ENCODE measurements at regions not wholly inside any gene's neighbourhood (a gene's known extent, or its start where the extent isn't known, plus 50 kb on each side); places are given as distances from the start of the nearest gene placed in this dataset.

DNA sequence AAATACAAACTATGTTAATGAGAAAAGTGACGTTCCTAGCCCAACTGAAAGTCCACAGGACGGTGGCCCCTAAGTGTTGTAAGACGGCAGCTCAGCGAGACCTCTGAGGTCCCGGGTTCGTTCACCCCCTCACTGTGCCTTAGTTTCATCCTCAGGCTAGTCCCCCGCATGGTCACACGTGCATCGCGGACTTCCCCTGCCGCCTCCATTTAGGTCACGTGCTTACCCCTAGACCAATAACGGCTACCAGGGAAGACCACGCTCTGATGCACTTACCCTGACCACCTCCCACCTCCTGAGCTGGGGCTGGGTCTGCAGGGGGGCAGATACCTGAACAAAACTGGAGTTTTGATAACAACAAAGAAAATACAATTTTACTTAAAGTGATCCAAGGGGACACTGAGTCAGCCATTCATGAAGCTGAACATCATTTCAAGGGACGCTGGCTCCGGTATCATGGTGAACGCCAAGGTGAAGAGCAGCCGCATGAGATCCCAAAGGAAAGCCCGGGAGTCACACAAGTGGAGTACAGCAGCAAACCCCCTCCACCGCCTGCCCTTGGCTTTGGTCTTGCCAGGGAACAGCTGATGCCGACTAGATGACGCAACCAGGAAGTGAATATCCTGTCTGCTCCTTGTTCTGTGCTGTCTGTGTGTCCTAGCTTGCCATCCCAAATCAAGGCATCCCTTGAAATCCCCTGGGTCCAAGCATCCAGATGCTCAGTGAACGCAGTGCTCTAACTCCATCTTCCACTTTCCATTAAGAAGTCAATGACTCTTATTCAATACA, 274.1 kb downstream of the PCNX1 start:
- H3K27ac ChIP-seq (ENCODE audit: low read depth in 2 of 2, low read length in 2 of 2): no peak overlapping the region
- no peaks in the 10 kb centered on the region for H3K27me3 ChIP-seq (ENCODE audit: control insufficient read depth in 2 of 2, insufficient read depth in 2 of 2, low read length in 2 of 2)
- H3K9ac ChIP-seq (ENCODE audit: low read depth in 1 of 2, low read length in 2 of 2): no peak overlapping the region
- H3K4me3 ChIP-seq (ENCODE audit: low read length in 2 of 2): no peak overlapping the region
- H3K9me3 ChIP-seq (ENCODE audit: control insufficient read depth in 2 of 2, low read length in 2 of 2): no peaks in the 10 kb centered on the region
- H3K4me1 ChIP-seq (ENCODE audit: control insufficient read depth in 2 of 2, insufficient read depth in 2 of 2, low read length in 2 of 2): no peaks in the 10 kb centered on the region
- no peaks in the 10 kb centered on the region for H3K36me3 ChIP-seq (ENCODE audit: control insufficient read depth in 2 of 2, insufficient read depth in 2 of 2, low read length in 2 of 2)

DNA sequence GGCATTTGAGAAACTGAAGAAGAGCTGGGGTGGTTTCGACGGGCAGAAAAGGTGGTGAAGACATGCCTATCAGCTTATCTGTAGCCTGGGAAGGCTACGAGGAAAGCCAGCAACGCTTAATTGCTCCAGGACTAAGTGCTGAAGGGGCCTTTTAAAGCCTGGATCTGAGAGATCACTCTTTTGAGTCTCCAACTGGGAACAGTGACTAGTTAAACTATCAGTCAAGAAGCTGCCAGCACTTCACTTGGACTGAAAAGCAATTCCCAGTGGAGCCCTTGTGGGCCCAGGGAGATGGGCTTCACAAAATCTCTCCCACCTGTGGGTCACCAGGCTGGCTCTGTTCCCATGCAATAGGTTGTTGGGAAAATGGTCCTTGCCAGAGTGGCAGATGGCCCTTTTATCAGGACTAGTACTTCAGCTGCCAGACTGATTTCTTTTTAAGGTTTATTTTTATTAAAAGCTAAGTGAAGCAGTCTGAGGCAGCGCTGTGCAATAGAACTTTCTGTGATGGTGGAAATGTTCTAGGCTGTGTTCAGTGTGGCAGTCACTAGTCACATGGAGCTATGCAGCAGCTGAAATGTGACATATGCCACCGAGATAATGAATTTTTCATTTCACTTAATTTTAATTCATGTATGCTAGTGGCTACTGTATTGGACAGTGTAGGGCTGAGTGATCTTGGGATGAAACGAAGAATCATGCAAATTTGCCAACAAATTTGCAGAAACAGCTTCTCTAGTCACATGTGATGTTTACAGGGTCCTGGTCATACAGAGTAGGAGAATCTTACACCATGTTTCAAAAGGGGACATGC, 276.8 kb downstream of the PCNX1 start:
- no peak overlapping the region for H3K4me3 ChIP-seq (ENCODE audit: low read length in 2 of 2)
- no peak overlapping the region for H3K27ac ChIP-seq (ENCODE audit: low read depth in 2 of 2, low read length in 2 of 2)
- H3K9me3 ChIP-seq (ENCODE audit: control insufficient read depth in 2 of 2, low read length in 2 of 2): no peaks in the 10 kb centered on the region
- no peaks in the 10 kb centered on the region for H3K36me3 ChIP-seq (ENCODE audit: control insufficient read depth in 2 of 2, insufficient read depth in 2 of 2, low read length in 2 of 2)
- no peaks in the 10 kb centered on the region for H3K27me3 ChIP-seq (ENCODE audit: control insufficient read depth in 2 of 2, insufficient read depth in 2 of 2, low read length in 2 of 2)
- H3K9ac ChIP-seq (ENCODE audit: low read depth in 1 of 2, low read length in 2 of 2): no peak overlapping the region
- H3K4me1 ChIP-seq (ENCODE audit: control insufficient read depth in 2 of 2, insufficient read depth in 2 of 2, low read length in 2 of 2): no peaks in the 10 kb centered on the region

DNA sequence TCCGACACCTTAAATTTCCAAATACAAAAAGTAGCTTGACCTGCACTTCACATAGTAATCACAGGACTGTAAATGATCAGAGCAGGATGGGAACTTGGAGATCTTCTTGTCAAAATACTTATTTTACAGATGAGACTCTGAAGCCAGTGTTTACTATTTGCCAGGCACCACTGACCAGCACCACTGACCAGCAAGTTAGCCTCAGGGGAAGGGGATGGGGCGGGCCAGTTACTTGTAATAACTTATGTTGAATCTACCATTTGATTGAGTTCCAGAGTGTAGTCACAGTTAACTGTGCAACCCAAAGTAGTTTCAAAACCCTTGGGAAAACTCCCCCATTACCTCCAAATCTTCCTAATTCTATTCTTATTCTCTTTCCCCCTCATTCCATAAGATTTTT, 278.4 kb downstream of the PCNX1 start:
- H3K9ac ChIP-seq (ENCODE audit: low read depth in 1 of 2, low read length in 2 of 2): no peak overlapping the region
- H3K36me3 ChIP-seq (ENCODE audit: control insufficient read depth in 2 of 2, insufficient read depth in 2 of 2, low read length in 2 of 2): no peaks in the 10 kb centered on the region
- no peaks in the 10 kb centered on the region for H3K9me3 ChIP-seq (ENCODE audit: control insufficient read depth in 2 of 2, low read length in 2 of 2)
- H3K27me3 ChIP-seq (ENCODE audit: control insufficient read depth in 2 of 2, insufficient read depth in 2 of 2, low read length in 2 of 2): no peaks in the 10 kb centered on the region
- H3K27ac ChIP-seq (ENCODE audit: low read depth in 2 of 2, low read length in 2 of 2): no peak overlapping the region
- H3K4me1 ChIP-seq (ENCODE audit: control insufficient read depth in 2 of 2, insufficient read depth in 2 of 2, low read length in 2 of 2): no peaks in the 10 kb centered on the region
- no peak overlapping the region for H3K4me3 ChIP-seq (ENCODE audit: low read length in 2 of 2)

DNA sequence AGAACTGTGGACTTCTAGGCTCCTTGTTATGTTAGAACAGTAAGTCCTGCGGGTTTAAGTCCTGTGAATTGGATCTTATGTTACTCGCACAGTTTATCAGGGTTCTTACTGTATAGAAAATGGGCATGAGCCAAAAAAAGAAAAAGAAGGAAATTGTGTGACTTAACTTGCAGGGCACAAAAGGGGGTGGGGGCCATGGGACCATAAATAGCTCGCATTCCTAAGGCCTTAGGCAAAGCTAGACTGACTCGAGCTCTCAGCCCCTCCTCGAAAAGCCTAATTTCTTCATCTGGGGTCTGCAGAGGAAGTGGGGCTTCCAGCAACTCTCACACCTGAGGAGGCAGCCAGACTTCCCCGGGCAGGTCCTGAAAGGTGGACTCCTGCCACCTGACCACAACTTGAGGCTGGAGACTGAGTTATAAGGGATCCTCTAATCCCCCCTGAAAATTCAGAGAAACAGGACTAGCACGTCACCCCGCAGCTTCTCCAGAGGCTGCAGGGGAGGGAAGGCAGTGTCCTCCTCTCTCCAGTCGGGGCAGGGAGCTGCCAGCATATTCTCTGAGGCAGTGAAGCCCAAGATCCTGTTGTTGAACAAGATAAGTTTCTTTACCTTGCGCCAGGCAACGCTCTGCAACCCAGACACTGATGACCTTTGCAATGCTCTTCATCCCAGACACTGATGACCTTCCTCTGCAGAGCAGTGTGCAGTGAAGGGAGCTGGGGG, 280.5 kb downstream of the PCNX1 start:
- H3K36me3 ChIP-seq (ENCODE audit: control insufficient read depth in 2 of 2, insufficient read depth in 2 of 2, low read length in 2 of 2): no peaks in the 10 kb centered on the region
- H3K9me3 ChIP-seq (ENCODE audit: control insufficient read depth in 2 of 2, low read length in 2 of 2): no peaks in the 10 kb centered on the region
- no peaks in the 10 kb centered on the region for H3K4me1 ChIP-seq (ENCODE audit: control insufficient read depth in 2 of 2, insufficient read depth in 2 of 2, low read length in 2 of 2)
- H3K9ac ChIP-seq (ENCODE audit: low read depth in 1 of 2, low read length in 2 of 2): no peak overlapping the region
- no peaks in the 10 kb centered on the region for H3K27me3 ChIP-seq (ENCODE audit: control insufficient read depth in 2 of 2, insufficient read depth in 2 of 2, low read length in 2 of 2)
- H3K4me3 ChIP-seq (ENCODE audit: low read length in 2 of 2): no peak overlapping the region
- no peak overlapping the region for H3K27ac ChIP-seq (ENCODE audit: low read depth in 2 of 2, low read length in 2 of 2)

DNA sequence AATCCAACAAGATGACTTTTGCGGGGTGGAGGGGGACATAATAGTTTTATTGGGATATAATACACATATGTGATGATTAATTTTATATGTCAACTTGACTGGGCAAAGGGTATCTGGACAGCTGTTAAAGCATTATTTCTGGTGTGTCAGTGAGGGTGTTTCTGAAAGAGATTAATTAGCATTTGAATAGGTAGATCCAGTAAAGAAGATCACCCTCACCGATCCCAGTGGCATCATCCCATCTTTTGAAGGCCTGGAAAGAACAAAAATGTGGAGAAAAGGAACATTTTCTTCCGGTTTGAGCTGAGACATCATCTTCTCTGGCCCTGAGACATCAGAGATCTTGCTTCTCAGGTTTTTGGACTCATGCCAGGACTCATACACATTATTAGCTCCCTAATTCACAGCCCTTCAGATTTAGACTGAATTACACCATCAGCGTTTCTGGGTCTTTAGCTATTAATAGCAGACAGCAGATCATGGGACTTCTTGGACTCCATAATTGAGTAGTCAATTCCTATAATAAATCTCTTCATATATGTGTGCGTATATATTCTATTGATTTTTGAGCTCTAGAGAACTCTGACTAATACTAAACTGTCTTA, 283.6 kb downstream of the PCNX1 start:
- Histone ChIP-seq H3K4me1 (ENCODE audit: control insufficient read depth in 2 of 2, insufficient read depth in 2 of 2, low read length in 2 of 2) (no peaks in the 10 kb centered on the region), H3K4me3 (ENCODE audit: low read length in 2 of 2) (no peak overlapping the region), H3K36me3 (ENCODE audit: control insufficient read depth in 2 of 2, insufficient read depth in 2 of 2, low read length in 2 of 2) (no peaks in the 10 kb centered on the region), H3K9me3 (ENCODE audit: control insufficient read depth in 2 of 2, low read length in 2 of 2) (no peaks in the 10 kb centered on the region), H3K27me3 (ENCODE audit: control insufficient read depth in 2 of 2, insufficient read depth in 2 of 2, low read length in 2 of 2) (no peaks in the 10 kb centered on the region), H3K9ac (ENCODE audit: low read depth in 1 of 2, low read length in 2 of 2) (no peak overlapping the region), H3K27ac (ENCODE audit: low read depth in 2 of 2, low read length in 2 of 2) (no peak overlapping the region)

DNA sequence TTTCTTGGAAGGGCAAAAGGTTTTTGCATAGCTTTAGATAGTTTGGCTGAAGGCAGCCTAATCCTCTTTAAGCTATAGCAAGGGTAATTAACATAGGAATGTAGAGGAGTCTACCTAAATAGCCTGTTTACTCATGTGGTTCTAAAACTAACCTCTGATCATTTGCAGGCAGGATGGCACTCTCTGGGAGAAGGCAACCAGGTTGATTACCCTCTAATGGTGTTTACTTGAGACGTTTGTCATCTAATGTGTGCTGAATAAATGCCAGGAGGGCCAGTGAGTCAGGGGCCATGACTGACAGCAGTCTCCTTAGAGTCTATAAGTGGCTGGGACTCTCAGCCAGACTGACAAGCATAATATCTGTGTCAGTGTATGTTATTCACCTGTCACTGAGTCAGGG, 286.4 kb downstream of the PCNX1 start:
- no peaks in the 10 kb centered on the region for H3K27me3 ChIP-seq (ENCODE audit: control insufficient read depth in 2 of 2, insufficient read depth in 2 of 2, low read length in 2 of 2)
- no peaks in the 10 kb centered on the region for H3K36me3 ChIP-seq (ENCODE audit: control insufficient read depth in 2 of 2, insufficient read depth in 2 of 2, low read length in 2 of 2)
- H3K4me1 ChIP-seq (ENCODE audit: control insufficient read depth in 2 of 2, insufficient read depth in 2 of 2, low read length in 2 of 2): no peaks in the 10 kb centered on the region
- H3K4me3 ChIP-seq (ENCODE audit: low read length in 2 of 2): no peak overlapping the region
- H3K9ac ChIP-seq (ENCODE audit: low read depth in 1 of 2, low read length in 2 of 2): no peak overlapping the region
- H3K27ac ChIP-seq (ENCODE audit: low read depth in 2 of 2, low read length in 2 of 2): no peak overlapping the region
- H3K9me3 ChIP-seq (ENCODE audit: control insufficient read depth in 2 of 2, low read length in 2 of 2): no peaks in the 10 kb centered on the region

DNA sequence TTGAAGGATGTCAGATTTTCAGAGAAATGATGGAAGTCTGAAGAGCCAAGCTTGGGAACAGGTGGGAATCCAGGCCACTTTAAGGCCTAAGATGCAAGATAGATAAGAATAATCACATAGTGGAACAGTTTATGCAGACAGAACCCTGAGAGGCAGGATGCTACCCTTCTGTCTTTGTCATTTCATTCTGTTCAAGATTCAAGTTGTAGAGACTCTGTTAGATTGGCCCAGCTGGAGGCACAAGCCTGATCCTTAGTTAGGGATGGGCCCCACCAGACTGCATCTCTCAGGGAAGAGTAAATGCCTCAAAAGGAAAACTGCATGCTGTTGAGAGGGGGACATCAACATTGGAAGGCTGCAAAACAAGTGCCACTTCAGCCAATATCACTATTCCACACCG, 287.0 kb downstream of the PCNX1 start:
- no peak overlapping the region for H3K27ac ChIP-seq (ENCODE audit: low read depth in 2 of 2, low read length in 2 of 2)
- H3K4me3 ChIP-seq (ENCODE audit: low read length in 2 of 2): no peak overlapping the region
- no peaks in the 10 kb centered on the region for H3K9me3 ChIP-seq (ENCODE audit: control insufficient read depth in 2 of 2, low read length in 2 of 2)
- no peaks in the 10 kb centered on the region for H3K27me3 ChIP-seq (ENCODE audit: control insufficient read depth in 2 of 2, insufficient read depth in 2 of 2, low read length in 2 of 2)
- no peaks in the 10 kb centered on the region for H3K36me3 ChIP-seq (ENCODE audit: control insufficient read depth in 2 of 2, insufficient read depth in 2 of 2, low read length in 2 of 2)
- H3K4me1 ChIP-seq (ENCODE audit: control insufficient read depth in 2 of 2, insufficient read depth in 2 of 2, low read length in 2 of 2): no peaks in the 10 kb centered on the region
- H3K9ac ChIP-seq (ENCODE audit: low read depth in 1 of 2, low read length in 2 of 2): no peak overlapping the region

DNA sequence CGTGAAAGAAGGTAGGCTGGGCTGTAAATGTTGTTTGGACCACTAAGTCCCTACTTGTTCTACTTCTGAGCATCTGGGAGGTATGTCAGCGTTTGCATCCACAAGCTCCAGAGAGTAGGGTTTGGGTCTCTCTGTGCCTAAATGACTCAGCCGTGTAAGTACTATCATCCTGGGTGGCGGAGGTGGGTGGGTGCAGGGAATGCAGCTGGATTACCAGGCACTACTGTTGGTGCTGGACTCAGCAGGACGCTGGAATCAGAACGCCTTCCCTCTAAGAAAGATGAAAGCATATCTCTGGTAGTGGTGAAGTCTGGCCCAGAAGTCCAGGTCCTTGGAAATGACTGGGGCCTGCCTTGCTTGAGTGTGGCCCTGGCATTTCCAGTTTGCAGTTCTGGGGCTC, 289.7 kb downstream of the PCNX1 start:
- no peak overlapping the region for H3K27ac ChIP-seq (ENCODE audit: low read depth in 2 of 2, low read length in 2 of 2)
- H3K4me3 ChIP-seq (ENCODE audit: low read length in 2 of 2): no peak overlapping the region
- H3K9ac ChIP-seq (ENCODE audit: low read depth in 1 of 2, low read length in 2 of 2): no peak overlapping the region
- H3K4me1 ChIP-seq (ENCODE audit: control insufficient read depth in 2 of 2, insufficient read depth in 2 of 2, low read length in 2 of 2): no peaks in the 10 kb centered on the region
- H3K27me3 ChIP-seq (ENCODE audit: control insufficient read depth in 2 of 2, insufficient read depth in 2 of 2, low read length in 2 of 2): no peaks in the 10 kb centered on the region
- peaks cover 0 to 3% of the 10 kb centered on the region in 2 donors for H3K9me3 ChIP-seq (ENCODE audit: control insufficient read depth in 2 of 2, low read length in 2 of 2)
- no peaks in the 10 kb centered on the region for H3K36me3 ChIP-seq (ENCODE audit: control insufficient read depth in 2 of 2, insufficient read depth in 2 of 2, low read length in 2 of 2)

DNA sequence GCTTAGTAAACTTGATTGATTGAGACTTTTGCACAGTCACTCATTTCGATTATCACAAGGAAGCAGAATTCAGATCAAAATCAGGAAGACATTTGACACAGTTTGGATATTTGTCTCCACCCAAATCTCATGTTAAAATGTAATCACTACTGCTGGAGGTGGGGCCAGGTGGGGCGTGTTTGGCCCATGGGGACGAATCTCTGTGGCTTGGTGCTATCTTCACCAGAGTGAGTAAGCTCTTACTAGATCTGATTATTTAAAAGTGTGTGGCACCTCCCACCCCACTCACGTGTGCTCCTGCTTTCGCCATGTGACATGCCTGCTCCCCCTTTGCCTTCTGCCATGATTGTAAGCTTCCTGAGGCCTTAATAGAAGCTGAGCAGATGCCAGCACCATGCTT, 291.4 kb downstream of the PCNX1 start:
- Histone ChIP-seq H3K27ac (ENCODE audit: low read depth in 2 of 2, low read length in 2 of 2) (no peak overlapping the region), H3K9ac (ENCODE audit: low read depth in 1 of 2, low read length in 2 of 2) (no peak overlapping the region), H3K9me3 (ENCODE audit: control insufficient read depth in 2 of 2, low read length in 2 of 2) (peaks cover 0 to 3% of the 10 kb centered on the region in 2 donors), H3K27me3 (ENCODE audit: control insufficient read depth in 2 of 2, insufficient read depth in 2 of 2, low read length in 2 of 2) (no peaks in the 10 kb centered on the region), H3K4me1 (ENCODE audit: control insufficient read depth in 2 of 2, insufficient read depth in 2 of 2, low read length in 2 of 2) (no peaks in the 10 kb centered on the region), H3K4me3 (ENCODE audit: low read length in 2 of 2) (no peak overlapping the region), H3K36me3 (ENCODE audit: control insufficient read depth in 2 of 2, insufficient read depth in 2 of 2, low read length in 2 of 2) (no peaks in the 10 kb centered on the region)

DNA sequence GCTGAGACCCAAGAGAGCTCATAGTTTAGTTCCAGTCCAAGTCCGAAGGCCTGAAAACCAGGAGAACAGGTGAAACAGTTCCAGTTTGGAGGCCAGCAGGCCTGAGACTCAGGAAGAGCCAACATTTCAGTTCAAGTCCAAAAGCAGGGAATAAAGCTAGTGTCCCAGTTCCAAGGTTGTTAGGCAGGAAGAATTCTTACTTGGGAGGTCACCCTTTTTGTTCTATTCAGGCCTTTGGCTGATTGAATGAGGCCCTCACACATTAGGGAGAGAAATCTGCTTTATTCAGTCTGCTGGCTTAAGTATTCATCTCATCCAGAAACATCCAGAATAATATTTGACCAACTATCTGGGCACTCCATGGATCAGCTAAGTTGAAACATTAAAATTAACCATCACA, 294.6 kb downstream of the PCNX1 start:
- Histone ChIP-seq H3K36me3 (ENCODE audit: control insufficient read depth in 2 of 2, insufficient read depth in 2 of 2, low read length in 2 of 2) (no peaks in the 10 kb centered on the region), H3K27me3 (ENCODE audit: control insufficient read depth in 2 of 2, insufficient read depth in 2 of 2, low read length in 2 of 2) (no peaks in the 10 kb centered on the region), H3K4me3 (ENCODE audit: low read length in 2 of 2) (no peak overlapping the region), H3K9ac (ENCODE audit: low read depth in 1 of 2, low read length in 2 of 2) (no peak overlapping the region), H3K27ac (ENCODE audit: low read depth in 2 of 2, low read length in 2 of 2) (no peak overlapping the region), H3K9me3 (ENCODE audit: control insufficient read depth in 2 of 2, low read length in 2 of 2) (peaks cover 0 to 3% of the 10 kb centered on the region in 2 donors), H3K4me1 (ENCODE audit: control insufficient read depth in 2 of 2, insufficient read depth in 2 of 2, low read length in 2 of 2) (no peaks in the 10 kb centered on the region)
